Breast epithelium (tissue), 4 donors: ENCODE measurements at regions not wholly inside any gene's neighbourhood (a gene's known extent, or its start where the extent isn't known, plus 50 kb on each side); places are given as distances from the start of the nearest gene placed in this dataset.

Source experiments
- DNase-seq, 2 donors: peaks; one replicate each; pipeline ENCODE4 v3.0.0-alpha.2; 2019; ENCODE audit warnings: low spot score in 2 of 2
- H3K27ac ChIP-seq, 2 donors: fragments of 200-600 bp; sonication (generic) in 1 of 2; one replicate each; pipeline ENCODE4 v1.5.1; 2016 to 2019; ENCODE audit warnings: mild to moderate bottlenecking in 1 of 2
- H3K27me3 ChIP-seq, 2 donors: fragments of 200-600 bp; sonication (generic) in 1 of 2; one replicate each; pipeline versions ENCODE4 v1.5.1 to v1.6.0; 2017 to 2019; ENCODE audit warnings: control low read depth in 1 of 2, mild to moderate bottlenecking in 1 of 2
- H3K36me3 ChIP-seq: fragments of 200-600 bp; one replicate; pipeline ENCODE4 v1.5.1; 2019
- H3K4me1 ChIP-seq, 2 donors: fragments of 200-600 bp; sonication (generic); one replicate each; pipeline ENCODE4 v1.5.1; 2016 to 2019; ENCODE audit warnings: control low read depth in 1 of 2
- H3K4me3 ChIP-seq, 3 donors: fragments of 200-600 bp; sonication (generic); 1 replicate in 2 of 3; 2 replicates in 1 of 3; pipeline ENCODE4 v1.5.1; 2016 to 2019; ENCODE audit warnings: mild to moderate bottlenecking in 3 of 3, moderate library complexity in 2 of 3
- H3K9me3 ChIP-seq, 2 donors: fragments of 200-600 bp; sonication (generic) in 1 of 2; one replicate each; pipeline ENCODE4 v1.5.1; 2016 to 2019; ENCODE audit warnings: control low read depth in 1 of 2
- POLR2A ChIP-seq: fragments of 450-650 bp; IDR thresholded peaks from one replicate; pipeline ENCODE4 v1.6.1; 2016; ENCODE audit warnings: antibody characterized with exemption, mild to moderate bottlenecking, moderate library complexity
- POLR2AphosphoS5 ChIP-seq, 3 donors: sonication (generic); formaldehyde crosslinking; IDR thresholded peaks; one replicate each; pipeline ENCODE4 v1.6.1; 2017; ENCODE audit warnings: antibody characterized with exemption in 3 of 3
- intact Hi-C: fragments of 100-400 bp; cut with DNase I; formaldehyde crosslinking; loops from one replicate; pipeline ENCODE4 v1.15.1; 2023; ENCODE audit warnings: low total_unique reads
- TF ChIP-seq, protein P1 (sequence below), 3 donors: fragments of 450-650 bp; IDR thresholded peaks; one replicate each; pipeline ENCODE4 v1.5.1; 2016 to 2017; ENCODE audit warnings: antibody characterized with exemption in 3 of 3, mild to moderate bottlenecking in 3 of 3, moderate library complexity in 3 of 3

DNA sequence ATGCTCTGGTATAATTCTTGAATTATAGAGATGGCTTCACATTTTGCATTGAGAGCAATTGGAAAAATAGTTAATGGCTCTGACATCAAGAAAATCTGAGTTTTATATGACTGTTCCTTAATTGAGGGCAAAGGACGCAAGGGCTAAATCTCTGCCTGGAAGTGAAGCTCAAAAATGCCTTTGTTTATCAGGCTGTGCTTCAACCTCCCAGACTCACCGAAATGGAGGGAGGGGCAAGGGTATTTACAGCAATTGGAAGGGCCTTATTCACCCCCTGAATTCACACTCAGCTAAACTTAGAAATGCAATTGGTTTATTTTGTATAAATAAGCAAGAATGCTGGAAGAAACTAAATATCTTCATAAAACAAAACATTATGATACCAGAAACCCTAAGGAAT lies 737.2 kb upstream of the MMS22L start:
- DNase-seq: no peak
- Histone ChIP-seq H3K27me3 (no peaks in the 10 kb centered on the region), H3K4me3 (no peak overlapping the region), H3K36me3 (no peaks in the 10 kb centered on the region), H3K27ac (no peak overlapping the region), H3K9me3 (no peaks in the 10 kb centered on the region), H3K4me1 (no peaks in the 10 kb centered on the region)
- TF ChIP-seq, protein P1, sequence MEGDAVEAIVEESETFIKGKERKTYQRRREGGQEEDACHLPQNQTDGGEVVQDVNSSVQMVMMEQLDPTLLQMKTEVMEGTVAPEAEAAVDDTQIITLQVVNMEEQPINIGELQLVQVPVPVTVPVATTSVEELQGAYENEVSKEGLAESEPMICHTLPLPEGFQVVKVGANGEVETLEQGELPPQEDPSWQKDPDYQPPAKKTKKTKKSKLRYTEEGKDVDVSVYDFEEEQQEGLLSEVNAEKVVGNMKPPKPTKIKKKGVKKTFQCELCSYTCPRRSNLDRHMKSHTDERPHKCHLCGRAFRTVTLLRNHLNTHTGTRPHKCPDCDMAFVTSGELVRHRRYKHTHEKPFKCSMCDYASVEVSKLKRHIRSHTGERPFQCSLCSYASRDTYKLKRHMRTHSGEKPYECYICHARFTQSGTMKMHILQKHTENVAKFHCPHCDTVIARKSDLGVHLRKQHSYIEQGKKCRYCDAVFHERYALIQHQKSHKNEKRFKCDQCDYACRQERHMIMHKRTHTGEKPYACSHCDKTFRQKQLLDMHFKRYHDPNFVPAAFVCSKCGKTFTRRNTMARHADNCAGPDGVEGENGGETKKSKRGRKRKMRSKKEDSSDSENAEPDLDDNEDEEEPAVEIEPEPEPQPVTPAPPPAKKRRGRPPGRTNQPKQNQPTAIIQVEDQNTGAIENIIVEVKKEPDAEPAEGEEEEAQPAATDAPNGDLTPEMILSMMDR (IDR thresholded peaks at IDR 0.05): no peak
- TF ChIP-seq POLR2A: no peak
- no peak for TF ChIP-seq POLR2AphosphoS5 (IDR thresholded peaks at IDR 0.05)
- intact Hi-C loops: no loop called here

DNA sequence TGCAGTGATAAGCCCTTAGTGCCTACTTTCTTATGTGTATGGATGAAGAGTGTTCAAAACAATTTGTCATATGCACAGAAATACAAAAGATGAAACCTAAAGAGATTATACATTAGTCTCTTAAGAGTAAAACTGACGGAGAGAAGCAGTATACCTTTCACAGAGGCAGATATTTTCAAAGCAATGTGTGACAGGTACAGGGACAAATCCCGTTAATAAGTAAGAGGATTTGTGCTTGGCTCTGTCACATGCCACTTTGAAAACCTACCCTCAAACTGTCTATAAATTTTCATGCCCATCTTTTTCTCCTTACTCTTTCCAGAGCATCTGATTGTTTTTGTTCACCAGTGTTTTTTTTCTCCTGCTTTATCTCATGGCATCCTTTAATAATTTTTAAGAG lies 741.3 kb upstream of the MMS22L start:
- Histone ChIP-seq H3K27ac (no peak overlapping the region), H3K4me1 (no peaks in the 10 kb centered on the region), H3K27me3 (no peaks in the 10 kb centered on the region), H3K9me3 (no peaks in the 10 kb centered on the region), H3K4me3 (no peak overlapping the region), H3K36me3 (no peaks in the 10 kb centered on the region)
- DNase-seq: no peak
- TF ChIP-seq, protein P1 (IDR thresholded peaks at IDR 0.05): no peak
- TF ChIP-seq POLR2AphosphoS5 (IDR thresholded peaks at IDR 0.05) (no peak), POLR2A (no peak)
- intact Hi-C loops: no loop called here

DNA sequence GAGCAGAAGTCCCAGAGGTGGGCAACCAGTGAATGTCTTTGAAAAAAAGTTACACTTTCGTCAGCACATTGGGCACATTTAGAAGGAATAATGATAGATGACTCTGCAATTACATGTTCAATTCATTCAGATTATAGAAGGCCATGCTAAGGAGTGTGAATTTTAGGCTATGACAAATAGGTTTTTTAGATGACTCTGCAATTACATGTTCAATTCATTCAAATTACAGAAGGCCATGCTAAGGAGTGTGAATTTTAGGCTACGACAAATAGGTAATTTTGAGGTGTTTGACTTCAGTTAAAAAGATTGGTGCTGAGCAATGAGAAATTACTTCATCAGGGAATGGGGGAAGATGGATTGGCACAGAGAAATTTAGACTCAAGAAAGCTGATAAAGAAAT lies 744.9 kb upstream of the MMS22L start:
- Histone ChIP-seq H3K27me3 (no peaks in the 10 kb centered on the region), H3K27ac (no peak overlapping the region), H3K9me3 (no peaks in the 10 kb centered on the region), H3K36me3 (no peaks in the 10 kb centered on the region), H3K4me3 (no peak overlapping the region), H3K4me1 (no peaks in the 10 kb centered on the region)
- intact Hi-C loops: no loop called here
- TF ChIP-seq, protein P1 (IDR thresholded peaks at IDR 0.05): no peak
- TF ChIP-seq POLR2A (no peak), POLR2AphosphoS5 (IDR thresholded peaks at IDR 0.05) (no peak)
- DNase-seq: no peak

DNA sequence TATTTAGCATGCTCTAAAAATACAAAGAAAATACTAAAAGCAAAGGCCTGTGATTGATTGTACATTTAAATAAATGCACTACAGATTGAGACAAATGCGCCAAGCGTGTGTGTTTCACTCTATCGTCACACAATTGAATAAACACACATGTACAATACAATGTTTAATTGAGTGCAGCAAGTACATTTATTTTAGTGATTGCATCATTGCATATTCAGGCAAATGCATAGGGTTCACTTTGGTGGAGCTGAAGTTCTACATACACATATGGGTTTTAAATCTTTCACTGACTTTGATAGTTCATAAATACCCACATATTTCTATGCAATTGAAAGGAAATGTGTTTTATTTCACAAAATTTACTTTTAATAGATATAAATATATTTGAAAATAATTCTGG lies 750.6 kb upstream of the MMS22L start:
- no peaks in the 10 kb centered on the region for H3K27me3 ChIP-seq
- no peaks in the 10 kb centered on the region for H3K4me1 ChIP-seq
- H3K27ac ChIP-seq: no peak overlapping the region
- intact Hi-C loops: no loop called here
- no peaks in the 10 kb centered on the region for H3K36me3 ChIP-seq
- no peaks in the 10 kb centered on the region for H3K9me3 ChIP-seq
- H3K4me3 ChIP-seq: no peak overlapping the region
- no peak for DNase-seq
- TF ChIP-seq POLR2A: no peak
- no peak for TF ChIP-seq POLR2AphosphoS5 (IDR thresholded peaks at IDR 0.05)
- TF ChIP-seq, protein P1 (IDR thresholded peaks at IDR 0.05): no peak

DNA sequence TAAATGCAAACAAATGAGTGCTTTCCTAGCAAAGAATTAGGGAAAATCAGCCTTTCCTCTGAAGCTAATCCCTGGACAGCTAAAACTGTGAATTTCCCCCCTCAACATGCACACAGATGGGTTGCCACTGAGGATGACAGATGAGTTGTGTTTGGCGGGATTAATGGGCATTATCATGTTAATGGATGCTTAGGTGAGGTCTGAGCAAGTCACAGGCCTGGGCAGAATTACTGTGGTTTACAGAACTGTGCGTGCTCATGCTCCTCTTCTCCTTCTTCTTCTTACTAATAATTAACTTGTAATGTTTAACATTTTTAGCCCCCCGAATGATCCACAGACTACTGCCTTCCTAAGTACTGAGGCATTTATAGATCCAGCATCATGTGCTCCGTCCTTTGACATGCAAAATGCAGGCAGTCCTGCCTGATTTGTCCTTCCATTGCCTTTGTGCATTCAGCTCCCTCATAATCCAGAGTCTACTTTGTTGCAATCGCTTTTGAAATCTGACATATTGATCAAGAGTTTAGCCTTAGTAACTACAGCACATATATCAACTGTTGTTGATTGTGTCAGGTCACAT lies 753.4 kb upstream of the MMS22L start:
- no peak for TF ChIP-seq POLR2A
- no peak for TF ChIP-seq POLR2AphosphoS5 (IDR thresholded peaks at IDR 0.05)
- TF ChIP-seq, protein P1 (IDR thresholded peaks at IDR 0.05): no peak
- H3K27ac ChIP-seq: no peak overlapping the region
- H3K27me3 ChIP-seq: no peaks in the 10 kb centered on the region
- H3K4me1 ChIP-seq: no peaks in the 10 kb centered on the region
- H3K36me3 ChIP-seq: no peaks in the 10 kb centered on the region
- intact Hi-C loops: no loop called here
- DNase-seq: no peak
- H3K4me3 ChIP-seq: no peak overlapping the region
- H3K9me3 ChIP-seq: no peaks in the 10 kb centered on the region
